Muscle layer of colon (tissue), 2 donors: ENCODE measurements at regions not wholly inside any gene's neighbourhood (a gene's known extent, or its start where the extent isn't known, plus 50 kb on each side); places are given as distances from the start of the nearest gene placed in this dataset.
"Not testable (repeated sequence)": the region's sequence is repeated elsewhere in the genome, so short reads cannot be mapped to it uniquely, and the experiment has no call there.

ENCODE experiments used
- H3K27ac ChIP-seq: one replicate; pipeline ENCODE4 v1.7.0; 2013; ENCODE audit warnings: low read depth, mild to moderate bottlenecking, low read length, moderate library complexity
- H3K27me3 ChIP-seq, 2 donors: one replicate each; pipeline ENCODE4 v1.7.0; 2013; ENCODE audit warnings: low read length in 2 of 2, mild to moderate bottlenecking in 2 of 2; ENCODE audit not compliant: insufficient read depth in 2 of 2, control insufficient read depth in 1 of 2
- H3K36me3 ChIP-seq: one replicate; pipeline ENCODE4 v1.7.0; 2013; ENCODE audit warnings: mild to moderate bottlenecking, low read length; ENCODE audit not compliant: insufficient read depth
- H3K4me1 ChIP-seq: one replicate; pipeline ENCODE4 v1.7.0; 2013; ENCODE audit warnings: mild to moderate bottlenecking, low read length; ENCODE audit not compliant: insufficient read depth
- H3K4me3 ChIP-seq, 2 donors: one replicate each; pipeline ENCODE4 v1.7.0; 2013; ENCODE audit warnings: low read length in 2 of 2, low read depth in 1 of 2, mild to moderate bottlenecking in 1 of 2, moderate library complexity in 1 of 2
- H3K9ac ChIP-seq: one replicate; pipeline ENCODE4 v1.7.0; 2013; ENCODE audit warnings: low read length
- H3K9me3 ChIP-seq: one replicate; pipeline ENCODE4 v1.7.0; 2013; ENCODE audit warnings: mild to moderate bottlenecking, low read length
- donor health status: abdominal sarcoma.
- donor health status: Adenocarcinoma of cecum.

GRCh38 chr2:90293806-90294205, 1602.3 kb downstream of the RPIA start:
- not testable (repeated sequence) for H3K4me1 ChIP-seq, H3K27ac ChIP-seq, H3K36me3 ChIP-seq, H3K9ac ChIP-seq, H3K27me3 ChIP-seq, H3K4me3 ChIP-seq, H3K9me3 ChIP-seq

DNA sequence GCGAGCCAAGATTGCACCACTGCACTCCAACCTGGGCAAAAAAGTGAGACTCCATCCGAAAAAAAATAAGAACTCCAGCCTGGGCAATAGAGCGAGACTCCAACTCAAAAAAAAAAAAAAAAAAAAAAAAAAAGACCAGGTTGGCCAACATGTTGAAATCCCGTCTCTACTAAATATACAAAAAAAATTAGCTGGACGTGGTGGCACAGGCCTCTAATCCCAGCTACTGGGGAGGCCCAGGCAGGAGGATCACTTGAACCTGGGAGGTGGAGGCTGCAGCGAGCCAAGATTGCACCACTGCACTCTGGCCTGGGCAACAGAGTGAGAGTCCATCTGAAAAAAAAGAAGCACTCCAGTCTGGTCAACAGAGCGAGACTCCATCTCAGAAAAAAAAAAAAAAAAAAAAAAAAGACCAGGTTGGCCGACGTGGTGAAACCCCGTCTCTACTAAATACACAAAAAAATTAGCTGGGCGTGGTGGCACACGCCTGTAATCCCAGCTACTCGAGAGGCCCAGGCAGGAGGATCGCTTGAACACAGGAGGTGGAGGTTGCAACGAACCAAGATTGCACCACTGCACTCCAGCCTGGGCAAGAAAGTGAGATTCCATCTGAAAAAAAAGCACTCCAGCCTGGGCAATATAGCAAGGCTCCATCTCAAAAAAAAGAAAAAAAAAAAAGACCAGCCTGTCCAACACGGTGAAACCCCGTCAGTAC, 1603.7 kb downstream of the RPIA start:
- H3K4me3 ChIP-seq, H3K9me3 ChIP-seq, H3K27me3 ChIP-seq, H3K27ac ChIP-seq, H3K9ac ChIP-seq, H3K36me3 ChIP-seq, H3K4me1 ChIP-seq: not testable (repeated sequence)

DNA sequence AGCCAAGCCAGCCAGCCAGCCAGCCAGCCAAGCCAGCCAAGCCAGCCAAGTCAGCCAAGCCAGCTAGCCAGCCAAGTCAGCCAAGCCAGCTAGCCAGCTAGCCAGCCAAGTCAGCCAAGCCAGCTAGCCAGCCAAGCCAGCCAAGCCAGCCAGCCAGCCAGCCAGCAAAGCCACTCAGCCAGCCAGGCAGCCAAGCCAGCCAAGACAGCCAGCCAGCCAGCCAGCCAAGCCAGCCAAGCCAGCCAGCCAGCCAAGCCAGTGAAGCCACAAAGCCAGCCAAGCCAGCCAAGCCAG, 1605.0 kb downstream of the RPIA start:
- not testable (repeated sequence) for H3K4me1 ChIP-seq, H3K36me3 ChIP-seq, H3K4me3 ChIP-seq, H3K9ac ChIP-seq, H3K9me3 ChIP-seq, H3K27me3 ChIP-seq, H3K27ac ChIP-seq

GRCh38 chr2:90297701-90298100, 1606.2 kb downstream of the RPIA start:
- H3K4me3 ChIP-seq, H3K27ac ChIP-seq, H3K4me1 ChIP-seq, H3K36me3 ChIP-seq, H3K27me3 ChIP-seq, H3K9me3 ChIP-seq, H3K9ac ChIP-seq: not testable (repeated sequence)

GRCh38 chr2:90298126-90298755, 1606.8 kb downstream of the RPIA start:
- H3K9ac ChIP-seq, H3K36me3 ChIP-seq, H3K9me3 ChIP-seq, H3K4me1 ChIP-seq, H3K4me3 ChIP-seq, H3K27ac ChIP-seq, H3K27me3 ChIP-seq: not testable (repeated sequence)

- not testable (repeated sequence) for H3K9ac ChIP-seq, H3K36me3 ChIP-seq, H3K9me3 ChIP-seq, H3K4me1 ChIP-seq, H3K4me3 ChIP-seq, H3K27me3 ChIP-seq, H3K27ac ChIP-seq
Measured at GRCh38 chr2:90298983-90299382, 1607.5 kb downstream of the RPIA start.

GRCh38 chr2:90322982-90323381, 1631.5 kb downstream of the RPIA start:
- H3K36me3 ChIP-seq, H3K27ac ChIP-seq, H3K4me3 ChIP-seq, H3K9ac ChIP-seq, H3K9me3 ChIP-seq, H3K4me1 ChIP-seq, H3K27me3 ChIP-seq: not testable (repeated sequence)

DNA sequence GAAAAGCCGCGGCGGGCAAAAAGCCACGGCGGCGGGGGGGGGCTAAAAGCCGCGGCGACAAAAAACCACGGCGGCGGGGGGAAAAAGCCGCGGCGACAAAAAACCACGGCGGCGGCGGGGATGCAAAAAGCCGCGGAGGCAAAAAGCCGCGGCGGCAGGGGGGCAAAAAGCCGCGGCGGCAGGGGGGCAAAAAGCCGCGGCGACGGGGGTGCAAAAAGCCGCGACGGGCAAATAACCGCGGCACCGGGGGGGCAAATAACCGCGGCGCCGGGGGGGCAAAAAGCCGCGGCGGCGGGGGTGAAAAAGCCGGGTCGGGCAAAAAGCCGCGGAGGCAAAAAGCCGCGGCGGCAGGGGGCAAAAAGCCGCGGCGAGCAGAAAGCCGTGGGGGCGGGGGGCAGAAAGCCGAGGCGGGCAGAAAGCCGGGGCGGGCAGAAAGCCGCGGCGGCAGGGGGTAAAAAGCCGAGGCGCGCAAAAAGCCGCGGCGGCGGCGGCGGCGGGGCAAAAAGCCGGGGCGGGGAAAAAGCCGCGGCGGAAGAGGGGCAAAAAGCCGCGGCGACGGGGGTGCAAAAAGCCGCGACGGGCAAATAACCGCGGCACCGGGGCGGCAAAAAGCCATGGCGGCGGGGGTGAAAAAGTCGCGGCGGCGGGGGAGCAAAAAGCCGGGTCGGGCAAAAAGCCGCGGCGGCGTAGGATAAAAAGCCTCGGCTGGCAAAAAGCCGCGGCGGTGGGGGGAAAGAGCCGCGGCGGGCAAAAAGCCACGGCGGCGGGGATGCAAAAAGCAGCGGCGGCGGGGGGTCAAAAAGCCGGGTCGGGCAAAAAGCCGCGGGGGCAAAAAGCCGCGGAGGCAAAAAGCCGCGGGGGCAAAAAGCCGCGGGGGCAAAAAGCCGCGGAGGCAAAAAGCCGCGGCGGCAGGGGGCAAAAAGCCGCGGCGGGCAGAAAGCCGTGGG, 1632.4 kb downstream of the RPIA start:
- not testable (repeated sequence) for H3K4me1 ChIP-seq, H3K4me3 ChIP-seq, H3K27ac ChIP-seq, H3K9ac ChIP-seq, H3K9me3 ChIP-seq, H3K36me3 ChIP-seq, H3K27me3 ChIP-seq

GRCh38 chr2:90324672-90325071, 1633.2 kb downstream of the RPIA start:
- H3K9ac ChIP-seq, H3K27me3 ChIP-seq, H3K27ac ChIP-seq, H3K9me3 ChIP-seq, H3K4me1 ChIP-seq, H3K36me3 ChIP-seq, H3K4me3 ChIP-seq: not testable (repeated sequence)

- not testable (repeated sequence) for H3K9ac ChIP-seq, H3K9me3 ChIP-seq, H3K27me3 ChIP-seq, H3K4me3 ChIP-seq, H3K36me3 ChIP-seq, H3K27ac ChIP-seq, H3K4me1 ChIP-seq
Measured at GRCh38 chr2:90325796-90326353, 1634.4 kb downstream of the RPIA start.

- not testable (repeated sequence) for H3K36me3 ChIP-seq, H3K9ac ChIP-seq, H3K27me3 ChIP-seq, H3K4me1 ChIP-seq, H3K9me3 ChIP-seq, H3K27ac ChIP-seq, H3K4me3 ChIP-seq
Measured at GRCh38 chr2:90355546-90355945, 1664.1 kb downstream of the RPIA start.
